Prostate gland (tissue), 2 donors: ENCODE measurements at regions not wholly inside any gene's neighbourhood (a gene's known extent, or its start where the extent isn't known, plus 50 kb on each side); places are given as distances from the start of the nearest gene placed in this dataset.

Experiments
- CTCF ChIP-seq, 4 experiments: fragments of 200-600 bp in 2 of 4; fragments of 450-650 bp in 2 of 4; sonication (generic) in 2 of 4; IDR thresholded peaks; 1 replicate in 3 of 4; 2 replicates in 1 of 4; pipeline ENCODE4 v1.5.1; 2016 to 2019; ENCODE audit warnings: antibody characterized with exemption in 4 of 4, mild to moderate bottlenecking in 2 of 4, moderate library complexity in 2 of 4
- POLR2A ChIP-seq: fragments of 450-650 bp; IDR thresholded peaks from one replicate; pipeline ENCODE4 v1.6.1; 2016; ENCODE audit warnings: antibody characterized with exemption, mild to moderate bottlenecking
- POLR2AphosphoS5 ChIP-seq: sonication (generic); formaldehyde crosslinking; IDR thresholded peaks from one replicate; pipeline ENCODE4 v1.6.1; 2017; ENCODE audit warnings: antibody characterized with exemption

- TF ChIP-seq CTCF (IDR thresholded peaks at IDR 0.05) (no peak), POLR2A (no peak), POLR2AphosphoS5 (no peak)
Observed at GRCh38 chr1:87246436-87246835, 82.2 kb upstream of the LMO4 start.
